ENCODE measurements at regions not wholly inside any gene's neighbourhood (a gene's known extent, or its start where the extent isn't known, plus 50 kb on each side); places are given as distances from the start of the nearest gene placed in this dataset.

- Histone ChIP-seq H3K27ac (replicated peaks) (no peak overlapping the region), H3K4me3 (replicated peaks; ENCODE audit: insufficient read depth, low read length) (no peak overlapping the region), H3K27me3 (ENCODE audit: insufficient read depth, poor library complexity, severe bottlenecking) (peaks cover 2% of the 10 kb centered on the region)
- TF ChIP-seq, protein P1, sequence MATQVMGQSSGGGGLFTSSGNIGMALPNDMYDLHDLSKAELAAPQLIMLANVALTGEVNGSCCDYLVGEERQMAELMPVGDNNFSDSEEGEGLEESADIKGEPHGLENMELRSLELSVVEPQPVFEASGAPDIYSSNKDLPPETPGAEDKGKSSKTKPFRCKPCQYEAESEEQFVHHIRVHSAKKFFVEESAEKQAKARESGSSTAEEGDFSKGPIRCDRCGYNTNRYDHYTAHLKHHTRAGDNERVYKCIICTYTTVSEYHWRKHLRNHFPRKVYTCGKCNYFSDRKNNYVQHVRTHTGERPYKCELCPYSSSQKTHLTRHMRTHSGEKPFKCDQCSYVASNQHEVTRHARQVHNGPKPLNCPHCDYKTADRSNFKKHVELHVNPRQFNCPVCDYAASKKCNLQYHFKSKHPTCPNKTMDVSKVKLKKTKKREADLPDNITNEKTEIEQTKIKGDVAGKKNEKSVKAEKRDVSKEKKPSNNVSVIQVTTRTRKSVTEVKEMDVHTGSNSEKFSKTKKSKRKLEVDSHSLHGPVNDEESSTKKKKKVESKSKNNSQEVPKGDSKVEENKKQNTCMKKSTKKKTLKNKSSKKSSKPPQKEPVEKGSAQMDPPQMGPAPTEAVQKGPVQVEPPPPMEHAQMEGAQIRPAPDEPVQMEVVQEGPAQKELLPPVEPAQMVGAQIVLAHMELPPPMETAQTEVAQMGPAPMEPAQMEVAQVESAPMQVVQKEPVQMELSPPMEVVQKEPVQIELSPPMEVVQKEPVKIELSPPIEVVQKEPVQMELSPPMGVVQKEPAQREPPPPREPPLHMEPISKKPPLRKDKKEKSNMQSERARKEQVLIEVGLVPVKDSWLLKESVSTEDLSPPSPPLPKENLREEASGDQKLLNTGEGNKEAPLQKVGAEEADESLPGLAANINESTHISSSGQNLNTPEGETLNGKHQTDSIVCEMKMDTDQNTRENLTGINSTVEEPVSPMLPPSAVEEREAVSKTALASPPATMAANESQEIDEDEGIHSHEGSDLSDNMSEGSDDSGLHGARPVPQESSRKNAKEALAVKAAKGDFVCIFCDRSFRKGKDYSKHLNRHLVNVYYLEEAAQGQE (IDR thresholded peaks at IDR 0.05; ENCODE audit: insufficient replicate concordance, low read depth): no peak
- no peak for TF ChIP-seq CTCF (IDR thresholded peaks at IDR 0.05; ENCODE audit: insufficient read depth, low read length)
- DNase-seq (ENCODE audit: low read depth in 1 of 2, low spot score in 1 of 2): no peak
These were observed 54.1 kb upstream of the GEMIN8 start for GRCh38 chrX:14083783-14084182.

DNA sequence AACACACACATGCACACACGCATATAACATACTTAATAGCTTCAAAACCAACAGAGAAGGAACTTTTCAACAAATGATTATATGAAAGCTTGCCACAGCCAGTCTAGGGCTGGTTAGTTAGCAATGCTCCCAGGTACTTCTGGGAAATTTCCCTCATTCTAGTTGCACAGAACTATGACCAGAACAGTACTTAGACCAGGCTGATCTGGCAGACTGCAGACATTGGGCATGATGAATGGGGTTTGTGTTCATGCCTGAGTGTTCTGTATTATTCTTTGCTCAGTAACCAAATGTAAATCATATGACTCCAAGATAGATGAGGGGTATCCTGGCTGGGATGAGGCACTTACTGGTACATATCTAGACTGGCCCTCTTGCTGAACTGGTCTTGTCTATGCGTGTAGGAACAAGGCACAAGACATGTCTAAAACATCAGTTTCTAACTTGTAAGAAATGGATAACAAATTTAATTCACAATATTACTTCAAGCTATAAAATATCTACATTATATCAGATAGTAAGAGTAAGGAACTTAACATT is 50.3 kb upstream of the GEMIN8 start:
- no peak overlapping the region for H3K4me3 ChIP-seq (replicated peaks; ENCODE audit: insufficient read depth, low read length)
- DNase-seq (ENCODE audit: low read depth in 1 of 2, low spot score in 1 of 2): no peak
- no peak overlapping the region for H3K27ac ChIP-seq (replicated peaks)
- TF ChIP-seq SPI1 (IDR thresholded peaks at IDR 0.05; ENCODE audit: borderline replicate concordance, low read depth) (no peak), POLR2AphosphoS5 (IDR thresholded peaks at IDR 0.05; ENCODE audit: low read depth) (no peak)
- no peaks in the 10 kb centered on the region for H3K27me3 ChIP-seq (ENCODE audit: insufficient read depth, poor library complexity, severe bottlenecking)
